Activated CD4-positive, alpha-beta T cell treated with anti-CD3 and anti-CD28 coated beads, Interleukin-2, amount 50 U/mL, for 48 hours (primary cell): ENCODE measurements at regions not wholly inside any gene's neighbourhood (a gene's known extent, or its start where the extent isn't known, plus 50 kb on each side); places are given as distances from the start of the nearest gene placed in this dataset.

Experiments
- DNase-seq, 2 experiments: peaks; one replicate each; pipeline ENCODE4 v3.0.0-alpha.2; 2020

DNA sequence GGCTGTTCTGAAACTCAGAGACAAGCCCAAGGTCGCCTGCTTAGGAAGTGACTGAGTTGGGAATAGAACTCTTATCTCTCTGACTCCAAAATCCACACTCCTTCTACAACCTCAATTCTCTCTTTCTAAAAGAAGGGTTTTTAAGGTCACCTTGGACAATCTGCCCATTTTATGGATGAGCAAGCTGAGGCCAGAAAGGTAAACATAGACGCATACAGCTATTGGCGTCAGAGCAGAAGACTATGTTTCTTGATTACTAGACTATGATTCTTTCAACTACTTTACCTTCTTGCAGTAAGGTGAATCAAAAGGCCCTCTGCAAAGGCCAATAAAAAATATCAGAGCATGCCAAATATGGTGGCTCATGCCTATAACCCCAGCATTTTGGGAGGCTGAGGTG lies 276.6 kb downstream of the CLIC5 start:
- no peak for DNase-seq

DNA sequence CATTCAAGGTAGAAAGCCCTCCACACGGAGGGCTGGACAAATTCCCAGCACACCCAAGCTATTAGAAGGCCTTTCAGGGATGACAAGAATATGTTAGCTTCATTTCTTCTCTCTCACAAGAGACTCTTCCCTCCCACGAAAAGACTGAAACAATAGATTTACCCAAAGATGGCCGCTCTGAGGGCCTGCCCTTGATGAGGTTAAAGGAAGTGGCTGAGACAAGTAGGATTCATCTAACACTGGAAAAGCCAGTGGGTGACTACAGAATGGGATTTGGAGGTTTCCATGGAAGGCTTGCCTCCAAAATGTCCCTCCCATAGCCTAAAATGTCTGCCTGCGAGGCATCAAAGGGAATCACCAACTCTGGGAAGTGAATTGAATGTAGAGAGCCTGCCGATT lies 277.6 kb downstream of the CLIC5 start:
- peak in 1 of 2 experiments; percentile 32 for DNase-seq

DNA sequence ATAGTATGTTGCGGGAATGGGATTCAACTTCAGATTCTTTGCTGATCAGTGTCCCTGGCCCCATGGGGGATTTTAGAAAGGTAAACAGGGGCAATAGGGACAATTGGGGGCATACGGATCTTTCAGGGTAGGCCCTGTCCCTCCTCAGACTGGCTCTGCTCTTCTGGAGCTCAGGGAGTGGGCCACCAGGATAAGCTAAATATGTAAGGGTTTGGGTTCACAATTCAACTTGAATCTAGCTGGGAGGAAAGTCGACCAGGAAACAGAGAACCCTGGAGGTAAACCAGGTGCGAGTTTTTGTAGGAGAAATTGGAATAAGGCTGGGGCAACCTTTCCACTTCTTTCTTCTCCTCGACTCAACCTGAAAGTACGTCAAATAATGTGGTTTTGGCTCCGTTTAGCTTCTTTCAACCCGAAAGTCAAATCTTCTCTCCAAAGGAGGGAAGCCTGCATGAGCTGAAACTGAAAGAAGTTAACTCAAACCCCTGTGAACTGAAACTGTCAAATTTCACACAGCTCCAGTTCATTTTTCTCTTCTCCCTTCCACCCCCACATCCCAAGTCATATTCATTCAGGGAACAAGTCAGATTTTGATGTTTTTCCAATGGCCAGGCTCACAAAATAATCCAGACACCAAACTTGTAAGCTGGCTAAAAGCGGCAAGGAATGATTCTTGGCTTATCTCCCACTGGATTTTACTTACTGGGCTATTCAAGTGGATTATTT lies 278.2 kb downstream of the CLIC5 start:
- DNase-seq = peak in 1 of 2 experiments; percentile 35

DNA sequence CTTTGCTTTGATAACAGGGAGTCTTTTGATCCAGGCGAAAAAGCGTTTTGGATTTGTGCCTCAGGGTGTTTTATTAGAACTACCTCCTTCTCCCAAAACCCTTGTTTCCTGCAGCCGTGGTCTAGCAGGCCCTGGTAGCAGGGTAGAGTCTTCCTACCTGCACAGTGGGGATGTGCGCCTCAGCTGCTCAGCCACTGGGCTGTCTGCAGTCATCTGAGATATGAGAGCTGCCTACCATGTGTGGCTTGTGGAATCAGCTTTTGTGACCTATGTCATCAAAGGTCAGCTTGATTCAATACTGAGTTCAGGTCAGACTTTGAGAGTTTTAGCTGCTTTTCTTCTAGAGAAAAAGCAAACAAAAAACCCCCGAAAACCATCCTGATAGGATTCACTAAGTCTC lies 279.5 kb downstream of the CLIC5 start:
- DNase-seq = peak in 1 of 2 experiments; percentile 47

DNA sequence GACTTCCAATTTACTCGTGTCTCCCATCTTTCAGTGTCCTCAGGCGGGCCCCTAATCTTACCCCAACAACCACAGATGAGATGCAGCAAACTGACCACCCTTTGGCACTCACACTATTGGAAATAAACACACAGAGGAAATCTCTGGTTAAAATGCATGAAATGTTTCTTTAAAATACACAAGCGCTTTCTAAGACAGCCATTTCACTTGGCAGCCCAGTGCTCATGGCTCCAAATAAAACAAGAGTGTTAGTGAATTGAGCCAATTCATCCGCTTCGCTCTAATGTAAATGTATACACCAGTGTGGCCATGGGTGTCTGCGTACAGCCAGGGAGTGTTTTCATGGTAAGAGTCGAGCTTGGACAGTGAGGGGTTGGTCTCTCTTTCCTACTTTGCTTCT lies 282.9 kb downstream of the CLIC5 start:
- no peak for DNase-seq

DNA sequence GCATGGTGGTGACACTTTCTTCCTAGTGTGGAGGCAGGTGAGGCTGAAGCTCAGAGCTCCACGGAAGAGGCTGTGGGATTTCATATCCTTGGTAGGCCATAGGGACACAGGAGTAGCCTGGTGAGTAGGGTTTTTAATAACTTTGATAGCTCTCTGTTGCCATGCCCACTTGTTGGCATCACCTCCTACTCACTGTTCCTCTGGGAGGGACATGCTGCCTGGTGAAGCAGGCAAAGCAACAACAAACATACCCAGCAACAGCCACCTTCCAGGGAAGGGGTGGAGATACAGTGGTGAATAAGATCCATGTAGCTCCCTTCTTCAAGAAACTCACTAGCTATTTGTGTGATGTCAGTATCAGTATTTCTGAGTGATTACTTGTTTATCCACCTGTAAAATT lies 285.4 kb downstream of the CLIC5 start:
- DNase-seq = no peak

DNA sequence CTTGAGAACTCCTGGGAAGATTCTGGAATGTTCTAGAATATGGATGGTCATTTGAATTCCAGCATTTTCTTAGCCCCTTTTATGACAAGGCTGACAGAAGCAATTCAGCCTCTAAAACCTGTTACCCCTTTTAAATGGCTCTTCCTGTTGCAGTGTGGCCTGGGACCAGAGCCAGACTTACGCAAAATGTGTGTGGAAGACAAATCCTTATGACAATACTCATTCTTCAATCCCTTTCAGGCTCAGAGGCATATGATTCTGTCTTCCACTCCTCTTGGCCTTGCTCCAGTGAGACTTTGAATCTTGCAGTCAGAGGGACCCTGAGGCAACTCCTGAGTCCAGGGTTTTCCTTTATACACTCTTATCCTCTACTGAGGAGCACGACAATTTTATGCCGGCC lies 287.0 kb downstream of the CLIC5 start:
- DNase-seq = no peak

DNA sequence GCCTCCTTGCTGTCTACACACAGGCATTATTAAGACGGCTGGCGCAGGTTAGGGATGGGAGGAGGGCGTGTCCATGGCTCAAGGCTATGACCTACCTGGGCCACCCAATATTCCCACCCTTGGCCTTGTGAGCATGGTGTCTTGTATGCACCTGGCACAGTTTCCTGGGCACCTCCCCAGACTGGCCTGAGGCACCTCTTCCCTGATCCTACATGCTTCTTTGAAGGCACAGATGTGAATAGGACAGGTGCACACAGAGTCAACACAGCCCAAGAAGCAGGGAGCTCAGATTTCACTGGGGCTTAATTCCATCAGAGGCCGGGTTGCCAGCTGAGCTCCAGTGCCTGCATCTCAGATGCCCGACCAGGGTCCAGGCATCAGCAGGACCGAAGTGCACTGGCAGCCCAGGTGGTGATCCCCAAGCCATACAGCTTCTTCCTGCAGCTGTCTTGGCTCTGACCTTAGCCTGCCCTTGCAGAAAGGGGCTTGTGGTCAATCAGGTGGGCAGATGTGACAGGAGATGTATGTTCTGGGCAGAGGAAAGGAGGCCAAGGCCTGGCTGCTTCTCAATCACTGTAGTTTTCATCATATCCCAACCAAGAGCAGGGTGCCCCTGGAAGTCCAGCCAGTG lies 287.7 kb downstream of the CLIC5 start:
- no peak for DNase-seq

DNA sequence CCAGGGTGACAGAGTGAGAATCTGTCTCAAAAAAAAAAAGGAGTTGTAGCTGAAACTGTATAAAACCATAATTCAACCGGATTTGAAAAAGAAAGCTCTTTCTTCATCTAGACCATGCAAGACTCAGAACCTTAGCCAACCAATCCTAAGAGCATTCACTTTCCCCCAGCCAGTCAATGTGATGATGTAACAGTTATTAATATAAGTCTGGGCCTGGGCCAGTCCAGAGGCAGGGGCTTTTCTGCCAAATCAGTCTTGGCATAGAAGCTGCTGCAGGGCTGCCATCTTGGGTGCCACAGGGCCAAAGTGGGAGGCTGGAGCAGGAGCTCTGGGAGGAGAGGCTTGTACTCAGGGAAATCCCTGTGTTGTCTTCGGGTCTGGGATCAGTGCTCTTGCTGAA lies 288.4 kb downstream of the CLIC5 start:
- no peak for DNase-seq

DNA sequence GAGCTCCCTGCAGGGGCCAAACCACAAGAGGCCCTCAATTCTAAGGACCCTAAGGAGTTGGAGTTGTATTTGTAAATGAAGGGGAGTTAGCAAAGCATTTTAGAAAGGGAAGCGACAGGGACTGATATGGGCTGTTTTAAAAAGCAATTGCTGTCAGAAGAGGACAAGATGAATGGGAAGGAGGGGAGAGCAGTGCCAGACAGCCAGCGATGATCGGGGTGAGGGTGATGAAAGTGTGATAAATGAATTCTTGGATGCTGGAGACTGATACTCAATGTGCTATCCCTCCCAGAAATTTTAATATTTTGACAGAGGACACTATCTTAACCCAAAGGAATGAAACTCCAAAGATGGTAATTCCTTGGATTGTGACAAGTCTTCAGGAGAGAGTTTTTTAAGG lies 289.2 kb downstream of the CLIC5 start:
- no peak for DNase-seq

DNA sequence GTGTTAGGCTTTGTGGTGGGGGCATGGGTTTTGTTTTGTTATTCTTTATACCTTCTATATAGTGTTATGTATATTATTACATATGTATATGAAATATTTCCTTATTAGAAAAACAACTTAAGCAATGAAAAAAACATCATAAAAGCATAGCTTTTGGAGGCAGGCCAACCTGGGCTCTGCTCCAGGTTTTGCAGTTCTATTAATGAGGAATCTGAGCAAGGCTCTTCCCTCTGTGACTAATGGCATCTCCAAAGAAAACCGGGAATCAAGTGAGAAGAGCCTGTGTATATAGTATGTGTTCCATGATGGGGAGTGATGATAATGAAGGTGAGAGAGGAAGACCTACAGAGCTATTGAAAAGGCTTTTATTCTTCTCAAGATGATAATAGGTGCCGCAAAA lies 291.1 kb downstream of the CLIC5 start:
- no peak for DNase-seq

DNA sequence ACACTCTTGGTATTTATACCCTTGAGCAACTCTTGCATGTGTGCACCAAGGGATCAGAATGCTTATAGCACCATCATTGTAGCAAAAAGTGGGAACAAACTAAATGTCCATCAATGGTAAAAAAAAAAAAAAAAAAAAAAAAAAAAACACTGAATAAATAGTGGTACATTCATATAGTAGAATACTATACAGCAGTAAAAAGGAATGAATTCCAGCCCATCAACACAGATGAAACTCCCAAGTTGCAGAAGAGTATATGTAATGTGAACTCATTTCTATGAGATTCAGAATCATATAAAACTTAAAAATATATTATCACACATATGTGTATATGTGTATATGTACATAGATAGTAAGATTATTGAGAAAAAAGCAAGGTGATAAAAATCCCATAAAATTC lies 291.6 kb downstream of the CLIC5 start:
- DNase-seq = no peak

DNA sequence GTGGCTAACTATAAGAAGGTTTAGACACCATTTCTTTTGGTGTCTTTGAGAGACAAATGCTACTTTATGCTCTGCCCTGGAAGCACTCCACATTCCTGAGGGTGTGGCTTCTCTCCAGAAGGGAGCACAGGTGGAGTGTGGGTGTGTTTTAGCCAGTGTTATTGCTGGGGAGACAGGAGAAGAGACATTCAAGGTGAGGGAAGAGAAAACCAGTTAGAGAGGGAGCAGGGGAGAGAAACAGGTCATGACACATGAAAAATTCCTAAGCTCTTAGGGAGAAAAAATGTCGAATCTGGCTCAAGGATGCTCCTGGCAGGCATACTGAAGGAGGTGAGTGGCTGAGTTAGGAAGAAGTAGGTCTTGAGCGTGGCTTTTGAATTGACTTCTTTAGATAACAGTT lies 292.8 kb downstream of the CLIC5 start:
- DNase-seq = no peak

DNA sequence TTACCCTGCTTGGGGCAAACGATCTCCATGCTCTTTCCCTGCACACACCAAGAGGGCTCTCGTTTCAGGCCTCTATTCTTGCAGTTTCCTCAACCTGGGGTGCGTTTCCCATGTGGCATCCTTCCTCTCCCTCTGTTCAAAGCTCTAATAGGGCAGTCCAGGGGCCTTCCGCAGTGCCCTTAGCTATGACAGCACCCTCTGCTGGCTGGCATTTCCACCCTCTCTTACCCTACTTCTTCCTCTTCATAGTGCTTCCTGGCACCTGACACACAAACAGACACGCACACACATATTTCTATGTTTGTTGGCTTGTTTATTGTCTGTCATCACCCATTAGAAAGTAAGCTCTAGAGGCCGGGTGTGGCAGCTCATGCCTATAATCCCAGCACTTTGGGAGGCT lies 294.0 kb downstream of the CLIC5 start:
- no peak for DNase-seq

DNA sequence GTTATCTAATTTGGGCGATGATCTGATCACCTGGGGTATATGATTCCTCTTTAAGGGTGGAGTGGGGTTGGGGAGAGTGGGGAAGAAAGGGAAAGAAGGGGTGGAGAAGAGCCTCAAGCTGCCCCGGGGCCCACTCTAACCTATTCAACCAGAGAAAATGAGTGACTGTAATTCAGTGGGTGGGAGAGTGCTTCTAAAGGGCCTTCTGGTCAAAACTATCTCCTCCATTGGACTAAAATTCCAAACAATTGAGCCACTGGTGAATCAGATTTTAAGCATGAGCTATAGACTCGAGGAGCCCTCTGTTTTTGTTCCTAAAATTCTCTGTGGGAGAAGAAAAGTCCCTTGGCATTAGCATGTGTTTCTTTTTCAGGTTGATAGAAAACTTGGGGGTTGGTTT lies 296.8 kb downstream of the CLIC5 start:
- DNase-seq = no peak

DNA sequence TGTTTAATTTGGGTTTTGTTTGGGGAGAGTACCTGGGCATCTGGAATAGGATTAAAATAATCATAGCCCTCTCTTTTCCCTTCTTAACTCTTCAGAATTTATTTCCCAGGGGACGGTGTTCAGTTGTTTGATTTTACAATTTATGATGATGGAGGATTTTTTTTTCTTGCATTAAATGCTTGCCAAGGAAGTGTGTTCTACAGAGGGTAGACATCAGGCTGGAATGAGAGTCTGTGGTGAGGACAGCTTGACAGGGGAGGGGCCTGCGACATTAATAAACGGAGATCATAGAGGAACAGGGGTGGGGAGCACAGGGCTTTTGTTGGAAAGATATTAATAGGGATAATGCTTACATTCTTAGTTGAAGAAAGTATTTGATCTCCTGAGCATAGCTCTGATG lies 297.5 kb downstream of the CLIC5 start:
- no peak for DNase-seq

DNA sequence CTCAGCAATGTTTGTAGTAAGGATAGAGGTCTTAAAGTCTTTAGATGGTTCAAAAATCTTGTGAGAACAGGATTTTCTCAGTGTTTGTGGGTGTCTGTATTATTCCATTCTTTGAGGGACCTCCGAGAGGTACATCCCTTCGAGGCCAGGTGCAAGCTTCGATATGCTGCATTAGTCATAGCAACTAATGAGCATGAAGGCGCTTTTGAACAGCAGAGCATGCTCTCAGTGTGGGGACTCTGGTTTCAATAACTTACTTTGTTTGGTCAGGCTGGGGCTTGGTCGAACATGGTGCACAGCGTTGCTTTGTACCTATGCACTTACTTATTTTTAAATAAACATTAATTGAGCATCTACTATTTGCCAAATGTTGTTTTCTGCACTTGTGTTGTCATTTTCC lies 297.9 kb downstream of the CLIC5 start:
- DNase-seq = no peak

DNA sequence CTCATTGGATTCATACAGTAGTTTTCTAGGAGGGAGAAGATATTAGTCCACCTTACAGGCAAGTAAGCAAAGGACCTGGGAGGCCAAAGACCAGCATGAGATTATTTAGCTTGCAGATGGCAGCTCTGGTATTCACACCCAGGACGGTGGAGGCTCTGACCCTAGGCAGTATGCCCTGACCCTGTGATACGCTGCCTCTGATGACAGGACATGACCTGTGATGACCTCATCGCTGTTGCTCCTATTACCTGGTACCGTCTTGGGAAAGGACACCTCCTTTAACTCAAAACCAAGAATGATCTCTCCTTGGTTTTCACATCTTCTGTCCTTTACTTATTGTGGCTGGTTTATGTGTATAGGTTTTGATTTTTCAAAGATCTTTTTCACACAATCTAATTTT lies 298.6 kb downstream of the CLIC5 start:
- DNase-seq = no peak

DNA sequence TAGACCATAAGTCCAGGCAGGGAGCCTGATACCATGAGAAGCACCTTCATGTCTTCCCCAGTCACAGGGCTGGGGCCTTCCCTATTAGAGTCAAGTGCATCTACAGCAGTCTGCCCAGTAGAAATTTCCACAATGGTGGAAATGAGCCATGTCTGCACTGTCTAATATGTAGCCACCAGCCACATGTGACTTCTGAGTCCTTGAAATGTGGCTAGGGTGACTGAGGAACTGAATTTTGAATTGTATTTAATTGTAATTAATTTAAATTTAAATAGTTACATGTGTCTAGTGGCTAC lies 300.2 kb downstream of the CLIC5 start:
- peak in 1 of 2 experiments; percentile 44 for DNase-seq

DNA sequence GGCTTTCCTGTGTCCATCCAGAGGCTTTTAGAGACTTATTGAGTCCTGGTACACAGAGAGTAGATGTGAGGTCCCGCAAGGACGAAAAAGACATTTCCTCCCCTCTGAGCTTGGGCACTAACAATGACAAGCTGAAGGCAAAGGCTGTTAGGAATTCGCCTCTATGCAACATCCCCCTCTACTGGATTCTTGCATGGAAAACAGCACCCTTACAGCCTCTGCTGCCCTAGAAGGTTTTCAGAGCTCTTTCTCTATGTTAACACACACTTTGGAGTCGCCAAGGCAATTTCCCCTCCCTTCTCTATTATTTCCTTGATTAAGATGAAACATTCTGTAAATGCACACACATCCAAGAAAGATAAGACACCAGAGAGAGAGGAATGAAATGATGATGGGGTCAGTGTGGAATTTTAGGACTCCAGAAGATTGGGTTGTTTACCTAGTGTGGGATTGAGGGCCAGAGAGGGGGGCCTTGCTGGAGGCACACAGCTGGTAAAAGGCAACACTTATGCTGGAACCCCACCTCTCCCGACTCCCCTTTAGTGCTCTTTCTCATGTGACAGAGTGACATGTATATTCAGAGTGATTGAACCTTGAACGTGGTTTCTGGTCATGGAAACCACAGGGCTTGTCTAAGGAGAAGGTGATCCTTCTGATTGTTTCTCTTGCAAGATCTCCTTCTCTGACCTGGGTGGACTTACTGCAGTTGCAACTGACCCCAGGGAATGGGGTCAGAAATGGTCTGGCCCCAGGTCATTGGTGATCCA lies 300.7 kb downstream of the CLIC5 start:
- DNase-seq = peak in 1 of 2 experiments; percentile 43

DNA sequence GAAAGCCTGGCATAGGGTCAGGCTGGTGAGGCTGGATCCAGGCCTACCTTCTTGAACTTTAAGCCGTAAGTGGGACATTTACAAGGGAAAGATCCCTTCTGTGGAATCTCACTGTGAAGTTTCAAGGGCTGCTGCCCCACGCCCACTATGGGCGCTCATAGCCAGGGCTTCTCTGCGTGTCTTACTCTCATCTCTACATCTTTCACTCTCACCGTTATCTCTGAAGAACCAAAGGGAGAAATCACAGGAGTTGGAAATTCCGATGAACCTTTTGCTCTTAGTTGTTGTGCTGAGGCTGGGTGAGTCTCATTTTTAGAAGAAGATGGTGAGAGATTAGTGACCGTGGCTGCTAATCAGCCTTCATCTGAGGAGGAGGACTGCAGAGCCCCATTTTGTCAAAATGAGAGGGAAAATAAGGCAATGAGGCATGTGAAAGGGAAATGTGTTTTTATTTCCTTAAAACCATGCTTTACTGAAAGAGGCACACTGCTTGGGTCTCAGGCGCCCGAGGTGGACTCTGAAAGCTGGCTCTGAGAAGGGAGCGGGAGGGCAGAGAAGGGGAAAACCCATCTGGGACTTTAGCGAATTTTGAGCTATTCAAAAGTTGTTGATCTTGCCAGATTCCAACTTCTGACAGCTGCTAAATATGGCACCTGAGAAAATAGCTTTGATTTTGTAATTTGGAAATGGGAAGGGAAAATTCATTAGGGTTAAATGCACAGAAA lies 301.5 kb downstream of the CLIC5 start:
- peak; percentile 57 to 72 for DNase-seq
